ENCODE measurements at regions not wholly inside any gene's neighbourhood (a gene's known extent, or its start where the extent isn't known, plus 50 kb on each side); places are given as distances from the start of the nearest gene placed in this dataset.

- Histone ChIP-seq H3K27me3 (ENCODE audit: insufficient read depth, low read length) (no peaks in the 10 kb centered on the region), H3K4me2 (ENCODE audit: low read length) (no peak overlapping the region), H3K9me3 (ENCODE audit: control insufficient read depth in 1 of 2, insufficient read depth in 1 of 2, low read depth in 1 of 2, low read length in 2 of 2) (no peaks in the 10 kb centered on the region), H3K9me2 (ENCODE audit: insufficient read depth) (no peaks in the 10 kb centered on the region), H3K27ac (ENCODE audit: low read depth, low read length) (no peak overlapping the region), H3K4me3 (replicated peaks in 1 of 2; ENCODE audit: low read depth in 1 of 2, low read length in 2 of 2) (no peak overlapping the region), H3K79me2 (ENCODE audit: insufficient read depth, low read length) (no peaks in the 10 kb centered on the region), H3K36me3 (ENCODE audit: control insufficient read depth in 1 of 2, insufficient read depth in 2 of 2, low read length in 2 of 2) (no peaks in the 10 kb centered on the region), H2AFZ (ENCODE audit: low read depth, low read length, poor library complexity, severe bottlenecking) (no peak overlapping the region), H4K20me1 (ENCODE audit: insufficient read depth) (no peaks in the 10 kb centered on the region), H3K4me1 (ENCODE audit: control insufficient read depth in 1 of 2, insufficient read depth in 2 of 2, low read length in 2 of 2) (no peaks in the 10 kb centered on the region), H3K9ac (ENCODE audit: low read length) (no peak overlapping the region)
- CTCF ChIA-PET, result no interaction called here
- ATAC-seq, result no peak
- TF ChIP-seq SIN3A (IDR thresholded peaks at IDR 0.05; ENCODE audit: low read depth) (no peak), SRF (IDR thresholded peaks at IDR 0.05; ENCODE audit: low read depth) (no peak), FOSL1 (IDR thresholded peaks at IDR 0.05; ENCODE audit: low read depth) (no peak), ZNF274 (IDR thresholded peaks at IDR 0.05; ENCODE audit: low read depth, low read length) (no peak), EGR1 (IDR thresholded peaks at IDR 0.05; ENCODE audit: low read depth) (no peak), ELF1 (IDR thresholded peaks at IDR 0.05; ENCODE audit: borderline replicate concordance, low read depth) (no peak), RAD21 (IDR thresholded peaks at IDR 0.05; ENCODE audit: low read depth) (no peak), CEBPB (IDR thresholded peaks at IDR 0.05; ENCODE audit: low read depth) (no peak), ZFX (IDR thresholded peaks at IDR 0.05) (no peak), CBX3 (IDR thresholded peaks at IDR 0.05; ENCODE audit: low read depth) (no peak), MAX (IDR thresholded peaks at IDR 0.05) (no peak), EZH2phosphoT487 (IDR thresholded peaks at IDR 0.05; ENCODE audit: borderline replicate concordance) (no peak)
- TF ChIP-seq, protein P1, sequence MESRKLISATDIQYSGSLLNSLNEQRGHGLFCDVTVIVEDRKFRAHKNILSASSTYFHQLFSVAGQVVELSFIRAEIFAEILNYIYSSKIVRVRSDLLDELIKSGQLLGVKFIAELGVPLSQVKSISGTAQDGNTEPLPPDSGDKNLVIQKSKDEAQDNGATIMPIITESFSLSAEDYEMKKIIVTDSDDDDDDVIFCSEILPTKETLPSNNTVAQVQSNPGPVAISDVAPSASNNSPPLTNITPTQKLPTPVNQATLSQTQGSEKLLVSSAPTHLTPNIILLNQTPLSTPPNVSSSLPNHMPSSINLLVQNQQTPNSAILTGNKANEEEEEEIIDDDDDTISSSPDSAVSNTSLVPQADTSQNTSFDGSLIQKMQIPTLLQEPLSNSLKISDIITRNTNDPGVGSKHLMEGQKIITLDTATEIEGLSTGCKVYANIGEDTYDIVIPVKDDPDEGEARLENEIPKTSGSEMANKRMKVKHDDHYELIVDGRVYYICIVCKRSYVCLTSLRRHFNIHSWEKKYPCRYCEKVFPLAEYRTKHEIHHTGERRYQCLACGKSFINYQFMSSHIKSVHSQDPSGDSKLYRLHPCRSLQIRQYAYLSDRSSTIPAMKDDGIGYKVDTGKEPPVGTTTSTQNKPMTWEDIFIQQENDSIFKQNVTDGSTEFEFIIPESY (IDR thresholded peaks at IDR 0.05; ENCODE audit: extremely low read depth, insufficient replicate concordance, low read length), result no peak
- TF ChIP-seq, protein P2, sequence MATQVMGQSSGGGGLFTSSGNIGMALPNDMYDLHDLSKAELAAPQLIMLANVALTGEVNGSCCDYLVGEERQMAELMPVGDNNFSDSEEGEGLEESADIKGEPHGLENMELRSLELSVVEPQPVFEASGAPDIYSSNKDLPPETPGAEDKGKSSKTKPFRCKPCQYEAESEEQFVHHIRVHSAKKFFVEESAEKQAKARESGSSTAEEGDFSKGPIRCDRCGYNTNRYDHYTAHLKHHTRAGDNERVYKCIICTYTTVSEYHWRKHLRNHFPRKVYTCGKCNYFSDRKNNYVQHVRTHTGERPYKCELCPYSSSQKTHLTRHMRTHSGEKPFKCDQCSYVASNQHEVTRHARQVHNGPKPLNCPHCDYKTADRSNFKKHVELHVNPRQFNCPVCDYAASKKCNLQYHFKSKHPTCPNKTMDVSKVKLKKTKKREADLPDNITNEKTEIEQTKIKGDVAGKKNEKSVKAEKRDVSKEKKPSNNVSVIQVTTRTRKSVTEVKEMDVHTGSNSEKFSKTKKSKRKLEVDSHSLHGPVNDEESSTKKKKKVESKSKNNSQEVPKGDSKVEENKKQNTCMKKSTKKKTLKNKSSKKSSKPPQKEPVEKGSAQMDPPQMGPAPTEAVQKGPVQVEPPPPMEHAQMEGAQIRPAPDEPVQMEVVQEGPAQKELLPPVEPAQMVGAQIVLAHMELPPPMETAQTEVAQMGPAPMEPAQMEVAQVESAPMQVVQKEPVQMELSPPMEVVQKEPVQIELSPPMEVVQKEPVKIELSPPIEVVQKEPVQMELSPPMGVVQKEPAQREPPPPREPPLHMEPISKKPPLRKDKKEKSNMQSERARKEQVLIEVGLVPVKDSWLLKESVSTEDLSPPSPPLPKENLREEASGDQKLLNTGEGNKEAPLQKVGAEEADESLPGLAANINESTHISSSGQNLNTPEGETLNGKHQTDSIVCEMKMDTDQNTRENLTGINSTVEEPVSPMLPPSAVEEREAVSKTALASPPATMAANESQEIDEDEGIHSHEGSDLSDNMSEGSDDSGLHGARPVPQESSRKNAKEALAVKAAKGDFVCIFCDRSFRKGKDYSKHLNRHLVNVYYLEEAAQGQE (IDR thresholded peaks at IDR 0.05; ENCODE audit: low read depth), result no peak
- no peak for DNase-seq (ENCODE audit: low read depth, low spot score)
- intact Hi-C loops (cut with micrococcal nuclease), result no loop called here
- no TSS peak for BruUV-seq (replicated peaks)
- POLR2A ChIA-PET, result no interaction called here
- RAD21 ChIA-PET (ENCODE audit: low non-redundant PET in 1 of 2, low total read pairs in 2 of 2, uncharacterized antibody in 2 of 2, unreplicated experiment in 2 of 2), result no interaction called here
Observed at GRCh38 chr4:107366900-107367299, 330.8 kb upstream of the DKK2 start.
